Stromal cell of bone marrow (primary cell): ENCODE measurements at regions not wholly inside any gene's neighbourhood (a gene's known extent, or its start where the extent isn't known, plus 50 kb on each side); places are given as distances from the start of the nearest gene placed in this dataset.
"Not testable (repeated sequence)": the region's sequence is repeated elsewhere in the genome, so short reads cannot be mapped to it uniquely, and the experiment has no call there.

Experiments used
- DNase-seq: peaks from one replicate; pipeline ENCODE4 v3.0.0-alpha.2; 2012; ENCODE audit warnings: low read depth

DNA sequence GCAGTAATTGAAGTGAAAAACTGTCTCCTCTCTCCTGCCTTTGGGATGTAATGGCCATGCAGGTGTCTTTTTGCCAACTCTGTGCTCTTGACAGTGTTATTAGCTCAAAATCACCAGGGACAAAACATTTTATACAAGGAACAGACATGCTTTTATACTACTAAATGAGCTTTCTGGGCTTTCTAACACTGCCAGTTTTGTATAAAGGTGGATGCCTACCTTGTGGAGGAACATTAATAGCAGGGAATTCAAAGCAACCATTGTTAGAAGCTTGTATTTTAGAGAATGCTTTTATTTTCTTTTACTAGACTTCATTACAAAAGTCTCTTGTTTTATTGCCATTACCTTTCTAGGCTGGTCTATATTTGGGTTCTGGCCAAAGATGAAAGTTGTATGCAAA lies 54.7 kb upstream of the ARSJ start:
- no peak for DNase-seq

DNA sequence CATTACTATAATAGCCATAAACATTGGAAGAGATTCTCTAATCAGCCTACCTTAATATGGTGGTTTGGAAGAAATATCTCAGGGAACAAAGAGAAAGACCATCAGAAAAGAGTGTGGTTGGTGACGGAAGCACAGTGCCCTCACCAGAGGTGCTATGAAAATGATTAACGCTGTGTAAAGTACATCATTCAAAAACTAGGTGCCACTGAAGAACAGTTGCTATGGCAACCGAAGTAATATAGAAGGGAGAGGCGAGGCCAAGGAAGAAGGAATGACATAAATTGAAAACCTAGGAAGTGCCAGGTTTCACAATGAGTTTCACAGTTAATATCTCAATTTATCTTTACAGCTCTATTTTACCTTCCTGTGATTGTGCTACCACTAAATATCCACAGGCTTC lies 57.0 kb upstream of the ARSJ start:
- no peak for DNase-seq

DNA sequence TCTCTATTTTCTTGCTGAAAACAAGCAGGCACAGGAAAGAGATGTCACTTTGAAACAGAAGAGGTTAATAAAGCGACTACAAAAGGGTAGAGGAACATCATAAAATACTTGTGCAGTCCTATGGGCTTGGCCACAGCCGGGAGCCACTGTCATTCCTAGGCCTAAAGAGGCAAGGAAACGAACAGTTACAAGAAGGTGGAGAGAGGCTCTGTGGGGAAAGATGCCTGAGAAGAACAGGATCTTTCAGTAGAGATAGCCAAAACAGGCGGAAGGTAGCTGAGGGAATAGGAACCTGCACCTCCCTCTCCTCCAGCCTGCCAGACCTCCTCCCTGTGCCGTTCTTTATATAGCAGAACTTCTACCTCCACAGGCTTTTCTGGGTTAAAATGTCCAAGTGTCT lies 57.4 kb upstream of the ARSJ start:
- DNase-seq: no peak

DNA sequence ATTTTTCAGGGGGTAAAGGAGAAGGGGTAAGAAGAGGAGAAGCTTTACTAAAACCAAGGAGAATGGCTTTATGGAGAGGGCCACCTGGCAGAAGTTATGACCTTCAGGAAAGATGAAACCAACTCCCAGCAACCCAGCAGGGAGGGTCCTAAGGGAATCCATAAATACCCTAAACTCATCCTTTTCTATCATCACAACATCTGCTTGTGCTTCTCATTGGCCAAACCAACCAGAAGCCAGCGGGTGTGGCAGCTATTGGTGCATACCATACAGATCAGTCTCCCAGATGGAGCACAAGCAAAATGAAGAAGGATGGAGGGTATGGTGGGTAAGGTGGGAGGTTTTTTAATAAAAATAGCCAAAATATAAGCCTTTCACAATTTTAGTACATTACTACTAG lies 58.5 kb upstream of the ARSJ start:
- DNase-seq: no peak

DNA sequence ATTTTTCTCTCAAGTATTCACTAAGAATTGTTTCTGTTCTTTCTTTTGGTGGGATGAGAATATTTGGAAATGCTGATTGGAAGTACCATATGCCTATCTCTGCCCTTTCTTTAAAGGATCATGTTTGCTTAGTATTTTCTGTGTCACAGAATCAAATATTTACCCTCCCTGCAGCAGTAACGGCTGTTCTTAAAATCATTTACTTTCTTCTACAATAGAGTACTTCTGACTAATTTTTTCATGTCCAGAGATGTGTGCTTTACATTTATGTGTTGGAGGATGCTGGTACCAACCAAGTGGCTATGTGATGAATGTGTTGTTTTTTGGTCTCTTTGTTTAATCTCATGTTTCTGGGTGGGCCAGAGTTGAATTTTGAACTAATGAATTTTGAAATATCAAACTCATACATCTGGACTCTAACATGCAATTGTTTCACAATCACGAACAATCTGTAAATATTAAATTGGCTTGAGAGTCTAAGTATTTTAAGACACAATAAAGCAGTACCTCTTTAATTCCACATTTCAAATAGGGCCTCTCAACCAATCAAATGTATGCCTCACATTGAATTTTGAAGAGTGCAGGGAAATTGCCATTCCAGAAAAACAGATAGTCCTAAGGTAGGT lies 59.4 kb upstream of the ARSJ start:
- DNase-seq: no peak

DNA sequence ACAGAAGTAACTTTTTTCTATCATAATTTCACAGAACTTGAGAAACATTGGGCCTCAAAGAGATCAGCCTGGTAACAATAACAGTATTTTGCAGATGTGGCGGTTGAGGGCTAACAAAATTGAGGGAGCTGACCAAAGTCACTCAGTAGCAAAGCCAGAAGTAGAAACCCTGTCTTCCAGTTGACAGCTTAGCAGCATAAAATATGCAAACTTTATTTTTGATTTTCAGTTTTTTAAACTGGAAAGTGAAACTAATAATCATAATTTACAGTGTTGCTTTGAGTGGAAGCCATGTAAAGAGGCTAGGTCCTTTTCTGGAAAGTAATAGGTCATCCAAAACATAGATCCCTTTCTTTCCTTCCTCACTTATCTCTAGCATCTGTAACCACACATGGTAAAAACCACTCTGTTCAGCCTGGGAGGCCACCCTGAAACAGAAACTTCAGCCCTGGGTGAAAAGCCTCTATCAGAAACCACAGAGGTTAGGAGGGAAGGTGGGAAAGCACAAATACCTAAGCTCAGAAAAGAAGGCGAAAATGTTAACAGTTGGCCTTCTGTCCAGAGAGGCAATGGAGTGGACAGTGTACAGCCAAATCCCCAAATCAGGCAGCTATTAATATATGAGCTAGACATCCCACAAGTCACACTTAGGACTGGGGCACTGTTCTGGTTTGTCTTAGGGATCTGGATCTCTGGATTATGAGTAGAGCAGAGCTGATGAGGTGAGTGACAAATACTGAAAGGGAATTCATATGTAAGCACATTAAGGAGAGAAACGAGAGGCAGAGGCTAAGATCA lies 61.1 kb upstream of the ARSJ start:
- DNase-seq: no peak

DNA sequence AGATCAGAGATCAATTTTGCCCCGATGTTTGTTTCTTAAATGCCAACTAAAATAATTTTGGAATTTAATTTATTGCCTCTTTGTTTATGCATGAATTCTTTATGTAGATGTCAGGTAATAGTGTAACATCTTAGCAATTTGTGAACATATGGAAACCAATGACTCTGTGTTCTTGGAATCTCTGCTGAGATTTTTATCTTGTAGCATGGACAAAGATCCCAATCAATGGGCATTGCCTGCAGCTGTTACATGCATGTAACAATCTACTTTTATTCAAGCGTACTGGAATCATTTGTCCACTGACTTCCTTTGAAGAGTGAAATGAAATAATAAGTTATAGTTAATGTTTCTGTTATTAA lies 61.6 kb upstream of the ARSJ start:
- DNase-seq: no peak

DNA sequence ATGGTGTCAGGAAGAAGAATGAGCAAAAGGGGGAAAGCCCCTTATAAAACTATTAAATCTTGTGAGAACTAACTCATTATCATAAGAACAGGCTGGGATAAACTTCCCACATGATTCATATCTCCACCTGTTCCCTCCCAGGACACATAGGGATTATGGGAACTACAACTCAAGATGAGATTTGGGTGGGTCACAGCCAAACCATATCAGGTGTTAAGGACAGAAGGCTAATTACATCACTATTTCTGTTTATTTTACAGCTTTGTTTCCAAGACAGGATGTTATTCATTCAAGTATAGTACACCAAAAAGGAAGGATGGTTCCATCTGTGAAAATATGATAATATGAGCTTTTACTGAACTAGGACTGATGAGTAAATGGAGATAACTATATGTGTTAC lies 63.7 kb upstream of the ARSJ start:
- DNase-seq: no peak

DNA sequence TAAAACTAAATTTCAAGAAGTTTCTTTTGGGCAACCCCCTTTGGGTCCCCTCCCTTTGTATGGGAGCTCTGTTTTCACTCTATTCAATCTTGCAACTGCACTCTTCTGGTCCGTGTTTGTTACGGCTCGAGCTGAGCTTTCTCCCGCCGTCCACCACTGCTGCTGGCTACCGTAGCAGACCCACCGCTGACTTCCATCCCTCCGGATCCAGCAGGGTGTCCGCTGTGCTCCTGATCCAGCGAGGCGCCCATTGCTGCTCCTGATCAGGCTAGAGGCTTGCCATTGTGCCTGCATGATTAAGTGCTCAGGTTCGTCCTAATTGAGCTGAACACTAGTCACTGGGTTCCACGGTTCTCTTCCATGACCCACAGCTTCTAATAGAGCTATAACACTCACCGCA lies 64.9 kb upstream of the ARSJ start:
- not testable (repeated sequence) for DNase-seq

DNA sequence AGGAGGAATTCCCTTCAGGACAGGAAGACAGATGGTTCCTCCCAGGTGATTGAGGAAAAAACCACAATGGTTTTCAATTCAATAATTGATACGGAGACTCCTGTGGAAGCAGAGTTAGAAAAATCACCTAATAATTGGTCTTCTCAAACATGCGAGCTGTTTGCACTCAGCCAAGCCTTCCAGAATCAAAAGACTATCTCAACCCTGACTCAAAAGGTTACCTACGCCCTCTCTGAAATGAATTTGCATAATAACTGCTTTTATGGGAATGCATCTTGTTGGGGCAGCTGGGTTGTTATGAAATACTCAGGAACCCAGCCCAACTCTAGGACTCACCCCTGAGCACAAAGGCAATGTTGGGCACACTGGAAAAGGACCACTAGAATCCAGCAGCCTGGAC lies 66.9 kb upstream of the ARSJ start:
- no peak for DNase-seq

DNA sequence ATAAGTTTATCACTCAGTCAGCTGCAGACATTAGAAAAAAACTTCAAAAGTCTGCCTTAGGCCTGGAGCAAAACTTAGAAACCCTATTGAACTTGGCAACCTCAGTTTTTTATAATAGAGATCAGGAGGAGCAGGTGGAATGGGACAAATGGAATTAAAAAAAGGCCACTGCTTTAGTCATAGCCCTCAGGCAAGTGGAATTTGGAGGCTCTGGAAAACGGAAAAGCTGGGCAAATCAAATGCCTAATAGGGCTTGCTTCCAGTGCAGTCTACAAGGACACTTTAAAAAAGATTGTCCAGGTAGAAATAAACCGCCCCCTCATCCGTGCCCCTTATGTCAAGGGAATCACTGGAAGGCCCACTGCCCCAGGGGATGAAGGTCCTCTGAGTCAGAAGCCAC lies 68.7 kb upstream of the ARSJ start:
- DNase-seq: not testable (repeated sequence)

DNA sequence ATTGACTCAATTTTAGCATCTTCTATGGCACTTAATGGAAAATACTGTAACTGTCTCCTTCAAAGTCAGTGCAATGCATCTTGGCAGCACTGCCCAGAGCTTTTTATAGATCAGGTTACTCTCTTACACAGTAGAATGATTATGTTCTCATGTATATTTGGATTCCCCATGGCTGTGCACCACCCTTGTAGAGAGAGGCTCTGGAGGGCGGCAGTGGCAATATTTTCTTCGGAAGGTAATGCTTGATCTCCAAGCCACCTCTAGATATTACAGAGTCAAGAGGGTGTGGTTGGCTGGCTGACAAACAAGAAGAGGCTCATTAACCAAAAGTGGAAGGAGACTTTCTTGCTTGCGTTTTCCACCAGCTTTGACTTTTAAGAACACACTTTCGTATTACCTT lies 72.8 kb upstream of the ARSJ start:
- no peak for DNase-seq

DNA sequence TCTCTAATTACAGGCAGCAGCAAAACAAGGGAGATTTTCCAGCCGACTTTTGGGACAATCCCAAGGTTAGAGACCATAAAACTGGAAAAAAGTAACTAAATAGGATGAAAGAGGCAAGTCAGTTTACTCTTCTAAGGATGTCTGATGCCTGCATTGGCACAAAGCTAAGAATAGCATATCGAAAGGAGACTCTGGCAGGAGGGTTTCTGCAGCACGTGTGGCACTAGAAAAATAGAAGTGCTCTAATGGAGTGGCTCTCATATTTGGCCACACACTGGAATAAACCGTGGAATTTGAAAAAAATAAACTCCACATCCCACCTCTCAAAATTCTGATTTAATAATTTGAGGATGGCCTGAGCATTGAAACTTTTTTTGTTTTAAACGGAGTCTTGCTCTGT lies 77.2 kb upstream of the ARSJ start:
- no peak for DNase-seq

DNA sequence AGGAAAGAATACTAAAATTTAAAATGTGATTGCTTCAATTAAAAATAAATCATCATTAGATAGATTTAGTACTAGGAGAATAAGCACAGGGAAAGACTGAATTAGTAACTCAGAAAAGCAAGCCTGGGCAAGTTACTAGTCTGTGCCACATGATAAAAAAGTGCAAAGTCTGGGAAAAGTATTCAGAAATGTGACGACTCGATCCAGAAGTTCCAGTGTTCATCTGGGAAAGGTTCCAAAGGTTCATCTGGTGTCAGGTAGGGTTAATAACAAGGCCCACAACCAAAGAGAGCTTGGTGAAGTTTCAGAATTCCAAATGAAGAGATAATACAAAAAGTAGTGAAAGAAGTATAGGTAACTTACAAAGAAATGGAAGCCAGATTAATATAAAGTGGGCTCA lies 78.3 kb upstream of the ARSJ start:
- DNase-seq: no peak

DNA sequence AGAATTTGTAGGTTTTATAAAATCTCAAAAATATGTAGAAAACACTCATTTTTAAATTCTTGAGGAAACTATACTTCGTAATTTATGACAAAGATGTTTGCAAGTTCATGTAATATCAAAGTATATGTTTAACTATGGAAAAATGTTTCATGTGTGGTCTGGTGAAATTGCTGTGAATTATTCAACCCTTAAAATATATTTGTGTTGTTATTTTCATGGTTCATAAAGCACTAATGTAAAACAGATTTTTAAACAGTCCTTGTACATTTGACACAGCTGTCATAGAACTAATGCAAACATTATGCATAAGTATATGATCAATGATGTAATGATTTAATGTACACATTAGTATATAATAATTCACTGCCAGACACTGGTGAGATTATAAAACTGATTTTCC lies 83.1 kb upstream of the ARSJ start:
- no peak for DNase-seq

DNA sequence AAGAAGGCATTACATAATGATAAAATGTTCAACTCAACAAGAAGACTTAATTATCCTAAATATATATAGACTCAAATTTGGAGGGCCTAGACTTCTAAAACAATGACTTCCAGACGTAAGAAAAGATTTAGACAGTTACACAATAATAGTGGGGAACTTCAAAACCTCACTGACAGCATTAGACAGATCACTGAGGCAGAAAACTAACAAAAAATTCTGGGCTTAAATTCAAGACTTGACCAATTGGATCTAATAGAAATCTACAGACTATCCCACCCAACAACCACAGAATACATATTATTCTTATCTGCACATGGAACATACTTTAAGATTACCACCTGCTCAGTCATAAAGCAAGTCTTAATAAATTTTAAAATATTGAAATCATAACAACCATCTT lies 93.3 kb upstream of the ARSJ start:
- DNase-seq: no peak

DNA sequence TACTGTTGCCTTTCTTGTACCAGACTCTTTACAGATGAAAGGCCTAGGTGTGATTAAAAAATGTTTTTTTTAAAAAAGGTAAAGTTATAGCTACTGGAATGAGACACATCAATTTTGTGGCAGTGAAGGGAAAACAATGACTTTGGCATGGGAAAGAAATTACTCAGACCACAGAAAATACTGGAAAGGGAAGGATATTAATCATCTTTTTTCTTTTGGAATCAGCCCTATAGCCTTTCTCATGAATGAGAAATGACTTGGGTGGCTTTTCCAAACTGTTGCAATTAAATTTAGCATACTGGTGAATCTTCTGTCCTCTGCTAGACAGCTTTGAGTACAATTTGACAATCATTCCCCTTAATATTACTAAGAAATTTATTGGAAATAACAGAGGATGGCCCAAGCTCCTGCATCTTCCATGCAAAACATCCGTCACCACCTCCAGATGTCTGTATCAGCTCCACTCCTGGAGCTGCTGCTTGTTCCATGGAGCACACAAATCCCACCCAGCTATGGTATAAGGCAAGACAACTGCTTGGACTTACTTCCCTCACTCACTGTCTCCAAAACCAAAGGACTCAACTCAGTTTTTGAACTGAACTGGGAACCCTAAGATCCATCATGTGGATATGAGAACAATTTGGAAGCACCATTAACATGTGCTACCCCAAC lies 97.6 kb upstream of the ARSJ start:
- DNase-seq: peak; percentile 31

DNA sequence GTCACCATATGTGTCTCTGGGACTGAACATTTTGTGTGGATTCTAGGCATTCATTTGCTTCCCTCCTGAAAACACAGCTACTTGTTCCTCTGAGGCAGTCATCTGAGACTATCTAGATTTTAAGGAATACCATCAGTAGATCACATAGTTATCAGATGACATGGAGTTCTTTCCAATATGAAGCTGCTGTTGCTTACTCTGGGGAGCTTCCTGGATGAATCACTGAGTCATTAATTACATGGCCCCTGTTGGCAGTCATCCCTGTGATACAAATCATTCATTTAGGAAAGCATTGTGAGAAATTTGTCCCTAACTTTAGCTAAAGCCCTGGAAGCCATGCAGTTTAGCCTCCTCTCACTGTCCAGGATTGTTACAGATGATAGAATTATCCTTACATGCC lies 98.2 kb upstream of the ARSJ start:
- DNase-seq: peak; percentile 89

DNA sequence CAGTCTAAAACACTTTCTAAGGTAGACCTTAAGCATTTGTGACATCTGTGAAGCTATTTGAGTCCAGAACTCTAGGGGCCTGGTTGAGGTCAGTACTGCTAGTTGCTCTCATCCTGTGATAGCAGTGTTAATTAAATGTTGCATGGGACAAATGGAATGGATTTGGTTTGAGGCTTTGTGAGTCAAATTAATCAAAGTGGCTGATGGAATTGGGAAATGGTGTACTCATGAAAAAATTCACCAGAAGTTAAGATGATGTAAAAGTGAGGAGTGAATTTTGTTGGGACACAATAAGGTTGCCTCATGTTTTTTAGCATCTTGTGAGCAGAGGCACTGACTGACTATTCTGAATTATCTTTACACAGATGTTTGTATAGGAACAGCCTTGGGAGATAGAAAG lies 99.2 kb upstream of the ARSJ start:
- no peak for DNase-seq

DNA sequence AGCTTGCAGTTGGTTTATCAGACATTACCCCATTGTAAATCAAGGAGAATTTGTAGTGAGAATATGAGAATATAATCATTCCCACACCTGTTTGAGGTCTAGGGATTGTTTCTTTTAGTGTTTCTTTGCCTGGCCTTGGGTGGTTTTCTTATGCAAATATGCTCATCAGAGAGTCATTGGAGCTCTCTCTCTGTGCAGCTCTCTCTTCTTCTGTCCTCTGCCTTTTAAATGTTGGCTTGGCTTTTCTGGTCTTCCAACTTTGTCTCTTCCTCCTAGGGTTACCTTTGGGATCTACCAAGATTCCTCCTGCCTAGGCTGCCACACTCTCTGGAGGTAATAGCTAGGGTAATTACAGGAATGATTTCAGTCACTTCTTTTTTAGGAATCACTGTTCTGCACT lies 102.3 kb upstream of the ARSJ start:
- no peak for DNase-seq

DNA sequence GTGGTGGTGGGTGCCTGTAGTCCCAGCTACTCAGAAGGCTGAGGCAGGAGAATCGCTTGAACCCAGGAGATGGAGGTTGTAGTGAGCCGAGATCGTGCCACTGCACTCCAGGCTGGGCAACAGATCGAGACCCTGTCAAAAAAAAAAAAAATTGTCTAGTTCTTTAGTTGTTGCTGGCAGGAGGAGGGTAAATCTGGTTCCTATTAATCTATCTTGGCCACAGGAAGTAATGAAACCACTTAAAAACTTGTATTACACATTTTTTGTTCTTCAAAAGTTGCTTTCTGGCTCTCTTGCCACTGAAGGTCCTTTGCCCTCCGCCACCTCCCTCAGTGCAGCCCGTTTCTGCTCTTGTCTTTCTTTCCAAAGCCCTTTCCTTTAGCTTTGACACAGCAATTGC lies 102.9 kb upstream of the ARSJ start:
- DNase-seq: no peak

DNA sequence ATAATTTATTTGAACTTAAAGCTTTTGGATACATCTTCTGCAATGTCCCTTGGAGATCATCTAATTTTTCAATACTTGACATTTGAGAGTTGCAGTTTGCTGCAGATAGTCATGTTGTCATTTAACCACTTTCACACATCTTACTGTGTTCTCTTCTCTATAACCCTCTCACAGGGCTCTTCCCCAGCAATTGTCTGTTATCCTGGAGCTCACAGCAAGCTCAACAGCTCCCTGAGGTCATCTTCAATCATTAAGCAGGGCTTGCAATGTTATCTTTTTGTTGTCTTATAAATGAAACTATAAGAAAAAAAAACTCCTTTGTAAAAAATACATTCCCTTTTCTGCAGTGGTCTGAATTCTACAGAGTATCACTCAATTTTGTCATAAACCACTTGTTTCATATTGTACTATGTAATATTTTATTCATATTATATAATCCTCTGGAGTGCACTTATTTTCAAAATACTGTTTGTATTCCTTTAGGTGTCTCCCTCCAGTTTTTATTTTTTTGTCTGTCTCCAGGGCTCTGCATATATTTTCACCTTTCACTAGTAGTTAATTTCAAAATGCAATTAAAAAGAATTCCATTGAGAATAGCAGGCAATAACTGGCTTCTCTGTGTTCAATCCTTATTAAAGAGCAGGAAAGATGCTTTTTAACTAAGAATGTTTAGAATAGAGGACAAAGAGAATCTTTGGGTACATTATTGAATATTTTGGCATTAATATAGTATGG lies 106.3 kb upstream of the ARSJ start:
- DNase-seq: no peak
